ENCODE measurements at regions not wholly inside any gene's neighbourhood (a gene's known extent, or its start where the extent isn't known, plus 50 kb on each side); places are given as distances from the start of the nearest gene placed in this dataset.

- no peak for DNase-seq (ENCODE audit: low spot score in 2 of 2)
- no peaks in the 10 kb centered on the region for H3K27me3 ChIP-seq
- no peaks in the 10 kb centered on the region for H3K36me3 ChIP-seq
- intact Hi-C loops (cut with DNase I; ENCODE audit: low total_unique reads), result no loop called here
- H3K9me3 ChIP-seq, result no peaks in the 10 kb centered on the region
- no peak overlapping the region for H3K4me3 ChIP-seq
- H3K4me1 ChIP-seq, result no peaks in the 10 kb centered on the region
- TF ChIP-seq POLR2AphosphoS5 (IDR thresholded peaks at IDR 0.05) (no peak), CTCF (IDR thresholded peaks at IDR 0.05) (no peak), POLR2A (IDR thresholded peaks at IDR 0.05) (no peak)
- H3K27ac ChIP-seq, result no peak overlapping the region
These were observed 67.0 kb upstream of the KLHL13 start for GRCh38 chrX:118183606-118184005.

DNA sequence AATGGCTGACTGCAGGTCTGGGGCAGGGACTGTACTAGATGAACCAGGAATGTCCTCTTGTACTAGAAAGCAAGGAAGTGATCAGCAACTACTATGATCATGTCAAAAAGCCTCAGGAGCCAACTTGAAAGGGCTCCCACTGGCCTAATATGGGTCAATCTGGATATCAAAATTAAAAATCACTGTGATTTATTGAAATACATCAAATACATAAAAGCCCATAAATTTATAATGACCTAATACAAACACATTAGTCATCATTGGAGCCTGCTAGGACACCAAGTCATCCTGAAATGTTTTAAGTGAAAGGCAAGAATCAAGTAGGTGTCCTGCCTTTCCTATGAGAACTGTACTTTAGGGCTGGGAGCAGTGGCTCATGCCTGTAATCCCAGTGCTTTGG lies 70.5 kb upstream of the KLHL13 start:
- H3K4me1 ChIP-seq, result no peaks in the 10 kb centered on the region
- no peak for DNase-seq (ENCODE audit: low spot score in 2 of 2)
- TF ChIP-seq POLR2A (IDR thresholded peaks at IDR 0.05) (no peak), POLR2AphosphoS5 (IDR thresholded peaks at IDR 0.05) (no peak), CTCF (IDR thresholded peaks at IDR 0.05) (no peak)
- peaks cover 0 to 3% of the 10 kb centered on the region in 2 donors for H3K27me3 ChIP-seq
- intact Hi-C loops (cut with DNase I; ENCODE audit: low total_unique reads), result no loop called here
- H3K9me3 ChIP-seq, result no peaks in the 10 kb centered on the region
- no peaks in the 10 kb centered on the region for H3K36me3 ChIP-seq
- H3K4me3 ChIP-seq, result no peak overlapping the region
- H3K27ac ChIP-seq, result no peak overlapping the region

DNA sequence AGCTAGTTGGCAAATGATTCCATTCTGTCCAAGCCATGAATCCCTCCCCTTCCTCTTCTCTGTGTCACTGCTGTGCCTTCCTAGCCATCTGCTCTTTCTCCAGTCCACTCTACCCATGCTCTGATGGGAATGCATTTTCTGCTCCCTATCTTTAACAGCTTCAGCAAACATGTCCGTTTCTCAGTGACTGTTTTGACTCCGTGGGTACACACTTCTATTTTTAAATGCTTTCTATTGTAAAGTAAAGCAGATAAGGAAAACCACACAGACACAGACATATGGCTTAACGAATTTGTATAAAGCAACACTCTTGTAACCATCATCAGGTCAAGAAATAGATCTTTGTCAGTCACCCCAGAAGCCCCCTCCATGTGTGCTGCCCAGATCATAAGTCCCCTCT lies 72.4 kb upstream of the KLHL13 start:
- H3K4me3 ChIP-seq, result no peak overlapping the region
- no peak for TF ChIP-seq POLR2AphosphoS5 (IDR thresholded peaks at IDR 0.05)
- no peak for TF ChIP-seq CTCF (IDR thresholded peaks at IDR 0.05)
- no peak for TF ChIP-seq POLR2A (IDR thresholded peaks at IDR 0.05)
- no peaks in the 10 kb centered on the region for H3K36me3 ChIP-seq
- H3K4me1 ChIP-seq, result no peaks in the 10 kb centered on the region
- no peaks in the 10 kb centered on the region for H3K9me3 ChIP-seq
- no peak overlapping the region for H3K27ac ChIP-seq
- H3K27me3 ChIP-seq, result peaks cover 0 to 3% of the 10 kb centered on the region in 2 donors
- no peak for DNase-seq (ENCODE audit: low spot score in 2 of 2)
- intact Hi-C loops (cut with DNase I; ENCODE audit: low total_unique reads), result no loop called here

DNA sequence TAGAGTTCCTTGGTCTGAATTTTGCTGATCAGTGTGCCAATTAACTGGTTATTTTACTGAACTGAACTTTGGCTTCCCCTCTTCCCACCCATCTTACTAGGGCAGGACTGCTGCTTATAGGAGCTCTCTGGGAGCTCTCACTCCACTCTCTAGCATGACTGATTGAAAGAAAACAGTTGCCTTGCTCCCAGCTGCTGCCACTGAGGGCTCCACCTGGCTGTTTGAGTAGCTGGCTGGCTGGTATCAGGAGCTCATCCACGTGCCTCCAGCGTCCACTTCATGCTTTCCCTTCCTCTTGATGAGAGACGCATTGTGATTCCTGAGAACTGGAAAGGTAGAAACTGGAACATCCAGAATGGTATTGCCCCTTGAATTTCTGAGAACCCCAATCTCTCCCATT lies 73.0 kb upstream of the KLHL13 start:
- no peaks in the 10 kb centered on the region for H3K9me3 ChIP-seq
- no peak overlapping the region for H3K27ac ChIP-seq
- no peak overlapping the region for H3K4me3 ChIP-seq
- no peaks in the 10 kb centered on the region for H3K4me1 ChIP-seq
- DNase-seq (ENCODE audit: low spot score in 2 of 2), result no peak
- intact Hi-C loops (cut with DNase I; ENCODE audit: low total_unique reads), result no loop called here
- TF ChIP-seq CTCF (IDR thresholded peaks at IDR 0.05), result no peak
- no peak for TF ChIP-seq POLR2A (IDR thresholded peaks at IDR 0.05)
- no peak for TF ChIP-seq POLR2AphosphoS5 (IDR thresholded peaks at IDR 0.05)
- H3K27me3 ChIP-seq, result peaks cover 0 to 3% of the 10 kb centered on the region in 2 donors
- H3K36me3 ChIP-seq, result no peaks in the 10 kb centered on the region

GRCh38 chrX:118197730-118198129 lies 81.1 kb upstream of the KLHL13 start:
- Histone ChIP-seq H3K4me1 (no peaks in the 10 kb centered on the region), H3K27me3 (peaks cover 0 to 3% of the 10 kb centered on the region in 2 donors), H3K27ac (no peak overlapping the region), H3K36me3 (no peaks in the 10 kb centered on the region), H3K4me3 (no peak overlapping the region), H3K9me3 (no peaks in the 10 kb centered on the region)
- TF ChIP-seq CTCF (IDR thresholded peaks at IDR 0.05) (no peak), POLR2A (IDR thresholded peaks at IDR 0.05) (no peak), POLR2AphosphoS5 (IDR thresholded peaks at IDR 0.05) (no peak)
- intact Hi-C loops (cut with DNase I; ENCODE audit: low total_unique reads), result no loop called here
- no peak for DNase-seq (ENCODE audit: low spot score in 2 of 2)
